Naive thymus-derived CD4-positive, alpha-beta T cell (primary cell): ENCODE measurements at regions not wholly inside any gene's neighbourhood (a gene's known extent, or its start where the extent isn't known, plus 50 kb on each side); places are given as distances from the start of the nearest gene placed in this dataset.

Experiments used
- ATAC-seq: fragments of 150-1000 bp; cut with Tn5 transposase; 2 replicates; pipeline ENCODE4 v1.10.0; 2021; ENCODE audit warnings: mild to moderate bottlenecking, moderate library complexity
- CTCF ChIA-PET: fragments of 350-600 bp; sonication (Branson Sonifier 250); formaldehyde crosslinking; loops from one replicate; lab custom pipeline; 2021; ENCODE audit warnings: antibody characterized with exemption; lab: Charles Lee
- POLR2A ChIA-PET: fragments of 350-600 bp; sonication (Branson Sonifier 250); formaldehyde crosslinking; loops from one replicate; lab custom pipeline; 2021; ENCODE audit warnings: antibody characterized with exemption, inconsistent platforms; lab: Charles Lee
- DNase-seq, 9 donors: peaks; one replicate each; pipeline versions ENCODE4 v3.0.0 to v3.0.0-alpha.2; 2020 to 2022; ENCODE audit warnings: mixed read lengths in 1 of 9
- H3K27ac ChIP-seq: one replicate; pipeline ENCODE4 v1.7.0; 2013; ENCODE audit warnings: mild to moderate bottlenecking, low read depth, low read length, moderate library complexity
- H3K27me3 ChIP-seq, 2 donors: one replicate each; pipeline ENCODE4 v1.7.0; 2013; ENCODE audit warnings: low read length in 2 of 2, mild to moderate bottlenecking in 2 of 2, moderate library complexity in 2 of 2; ENCODE audit not compliant: control insufficient read depth in 2 of 2, insufficient read depth in 2 of 2
- H3K36me3 ChIP-seq, 3 experiments: 1 replicate in 2 of 3; 2 replicates in 1 of 3; pipeline ENCODE4 v1.7.0; 2013; ENCODE audit warnings: low read length in 3 of 3, mild to moderate bottlenecking in 3 of 3, moderate library complexity in 1 of 3; ENCODE audit not compliant: insufficient read depth in 3 of 3, control insufficient read depth in 2 of 3
- H3K4me1 ChIP-seq, 2 donors: one replicate each; pipeline ENCODE4 v1.7.0; 2013; ENCODE audit warnings: low read length in 2 of 2, mild to moderate bottlenecking in 2 of 2, moderate library complexity in 1 of 2; ENCODE audit not compliant: control insufficient read depth in 2 of 2, insufficient read depth in 2 of 2
- H3K4me3 ChIP-seq: 2 replicates; pipeline ENCODE4 v1.7.0; 2013; ENCODE audit warnings: mild to moderate bottlenecking, low read length
- H3K9me3 ChIP-seq, 3 experiments: 1 replicate in 2 of 3; 2 replicates in 1 of 3; pipeline ENCODE4 v1.7.0; 2013; ENCODE audit warnings: low read length in 3 of 3; ENCODE audit not compliant: control insufficient read depth in 2 of 3
- H3K27ac Mint-ChIP-seq, 9 donors: one replicate each; pipeline ENCODE4 v1.8.0; 2020 to 2022; ENCODE audit warnings: mixed read lengths in 9 of 9, mild to moderate bottlenecking in 8 of 9, moderate library complexity in 5 of 9, inconsistent platforms in 2 of 9
- H3K27me3 Mint-ChIP-seq, 5 donors: one replicate each; pipeline ENCODE4 v1.8.0; 2021 to 2022; ENCODE audit warnings: mixed read lengths in 5 of 5, mild to moderate bottlenecking in 1 of 5
- H3K36me3 Mint-ChIP-seq, 5 donors: one replicate each; pipeline ENCODE4 v1.8.0; 2020 to 2022; ENCODE audit warnings: mixed read lengths in 5 of 5, mild to moderate bottlenecking in 3 of 5, inconsistent platforms in 1 of 5
- H3K4me1 Mint-ChIP-seq, 7 donors: one replicate each; pipeline ENCODE4 v1.8.0; 2020 to 2022; ENCODE audit warnings: mixed read lengths in 7 of 7, mild to moderate bottlenecking in 3 of 7, inconsistent platforms in 1 of 7
- H3K4me3 Mint-ChIP-seq, 10 donors: one replicate each; pipeline ENCODE4 v1.8.0; 2020 to 2022; ENCODE audit warnings: mild to moderate bottlenecking in 10 of 10, mixed read lengths in 10 of 10, moderate library complexity in 6 of 10, inconsistent platforms in 2 of 10
- H3K9me3 Mint-ChIP-seq, 11 donors: one replicate each; pipeline ENCODE4 v1.8.0; 2020 to 2022; ENCODE audit warnings: mixed read lengths in 11 of 11, mild to moderate bottlenecking in 4 of 11, inconsistent platforms in 1 of 11, moderate library complexity in 1 of 11
- intact Hi-C, 2 donors: fragments of 100-400 bp; cut with micrococcal nuclease; formaldehyde crosslinking; loops; one replicate each; pipeline ENCODE4 v1.15.1; 2023

DNA sequence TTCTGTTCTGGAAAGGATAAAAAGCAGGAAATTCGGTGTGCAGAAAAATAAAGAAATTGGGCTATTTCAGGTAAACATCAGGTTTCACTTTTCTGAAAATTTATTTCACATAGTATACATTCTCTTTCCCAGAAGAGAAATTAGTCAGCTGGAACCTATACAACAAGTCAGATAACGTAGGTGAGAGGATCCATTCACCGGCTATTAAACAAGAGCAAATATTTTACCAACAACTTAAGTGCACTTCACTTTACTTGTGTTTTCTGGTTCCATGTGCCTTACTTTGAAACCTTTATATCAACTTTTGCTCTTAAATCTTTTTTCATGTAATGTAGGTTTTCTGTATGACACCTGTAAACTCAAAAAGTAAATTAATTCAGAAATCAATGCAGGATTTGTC is 839.7 kb downstream of the CDH11 start:
- H3K36me3 ChIP-seq = no peaks in the 10 kb centered on the region
- peaks cover 2 to 26% (median 10%) of the 10 kb centered on the region in 11 donors for H3K9me3 Mint-ChIP-seq
- H3K4me3 ChIP-seq = no peak overlapping the region
- no peak overlapping the region for H3K27ac ChIP-seq
- H3K4me1 Mint-ChIP-seq = no peaks in the 10 kb centered on the region
- H3K4me1 ChIP-seq = no peaks in the 10 kb centered on the region
- POLR2A ChIA-PET = no interaction called here
- intact Hi-C loops = no loop called here
- H3K36me3 Mint-ChIP-seq = no peaks in the 10 kb centered on the region
- H3K9me3 ChIP-seq = no peaks in the 10 kb centered on the region
- H3K4me3 Mint-ChIP-seq = no peak overlapping the region
- H3K27ac Mint-ChIP-seq = no peak overlapping the region
- DNase-seq = no peak
- ATAC-seq = no peak
- no peaks in the 10 kb centered on the region for H3K27me3 Mint-ChIP-seq
- CTCF ChIA-PET = no interaction called here
- no peaks in the 10 kb centered on the region for H3K27me3 ChIP-seq

DNA sequence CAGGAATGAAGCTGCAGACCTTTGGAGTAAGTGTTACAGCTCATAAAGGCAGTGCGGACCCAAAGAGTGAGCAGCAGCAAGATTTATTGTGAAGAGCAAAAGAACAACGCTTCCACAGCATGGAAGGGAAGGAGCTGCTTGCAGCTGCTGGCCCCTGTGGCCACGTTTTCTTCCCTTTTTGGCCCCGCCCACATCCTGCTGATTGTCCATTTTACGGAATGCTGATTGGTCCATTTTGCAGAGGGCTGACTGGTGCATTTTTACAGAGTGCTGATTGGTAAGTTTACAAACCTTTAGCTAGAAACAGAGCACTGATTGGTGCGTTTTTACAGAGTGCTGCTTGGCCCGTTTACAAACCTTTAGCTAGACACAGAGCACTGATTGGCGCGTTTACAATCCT is 841.5 kb downstream of the CDH11 start:
- no peak for ATAC-seq
- DNase-seq = no peak
- Histone ChIP-seq H3K36me3 (no peaks in the 10 kb centered on the region), H3K27ac (no peak overlapping the region), H3K9me3 (no peaks in the 10 kb centered on the region), H3K27me3 (no peaks in the 10 kb centered on the region), H3K4me3 (no peak overlapping the region), H3K4me1 (no peaks in the 10 kb centered on the region)
- peaks cover 2 to 26% (median 14%) of the 10 kb centered on the region in 11 donors for H3K9me3 Mint-ChIP-seq
- ChIA-PET CTCF (no interaction called here), POLR2A (no interaction called here)
- no peaks in the 10 kb centered on the region for H3K36me3 Mint-ChIP-seq
- H3K4me3 Mint-ChIP-seq = no peak overlapping the region
- H3K27ac Mint-ChIP-seq = no peak overlapping the region
- no peaks in the 10 kb centered on the region for H3K4me1 Mint-ChIP-seq
- H3K27me3 Mint-ChIP-seq = no peaks in the 10 kb centered on the region
- intact Hi-C loops = no loop called here

DNA sequence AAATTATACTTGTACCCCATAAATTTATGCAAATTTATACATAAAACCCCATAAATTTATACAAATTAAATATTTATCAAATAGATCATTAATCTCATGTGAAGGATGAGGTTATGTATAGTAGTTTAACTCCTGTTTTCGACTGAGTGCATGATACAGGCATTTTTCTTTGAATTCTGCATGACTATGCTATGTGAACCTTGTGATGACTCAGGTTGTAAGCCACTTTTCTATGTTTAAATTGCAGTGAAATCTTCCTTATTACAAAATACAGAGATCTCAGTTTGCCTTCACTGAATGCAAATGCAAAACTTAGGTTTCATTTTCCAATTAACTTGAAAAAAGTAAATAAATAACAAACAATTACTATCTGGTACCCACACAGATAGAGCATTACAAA is 843.7 kb downstream of the CDH11 start:
- Mint-ChIP-seq H3K4me1 (no peaks in the 10 kb centered on the region), H3K4me3 (no peak overlapping the region), H3K9me3 (peaks cover 0 to 21% (median 14%) of the 10 kb centered on the region in 11 donors), H3K27me3 (no peaks in the 10 kb centered on the region), H3K27ac (no peak overlapping the region), H3K36me3 (no peaks in the 10 kb centered on the region)
- no peak overlapping the region for H3K27ac ChIP-seq
- no peak for DNase-seq
- no peak overlapping the region for H3K4me3 ChIP-seq
- POLR2A ChIA-PET = no interaction called here
- H3K36me3 ChIP-seq = no peaks in the 10 kb centered on the region
- no peaks in the 10 kb centered on the region for H3K9me3 ChIP-seq
- no peaks in the 10 kb centered on the region for H3K4me1 ChIP-seq
- H3K27me3 ChIP-seq = no peaks in the 10 kb centered on the region
- intact Hi-C loops = no loop called here
- ATAC-seq = no peak
- CTCF ChIA-PET = no interaction called here

DNA sequence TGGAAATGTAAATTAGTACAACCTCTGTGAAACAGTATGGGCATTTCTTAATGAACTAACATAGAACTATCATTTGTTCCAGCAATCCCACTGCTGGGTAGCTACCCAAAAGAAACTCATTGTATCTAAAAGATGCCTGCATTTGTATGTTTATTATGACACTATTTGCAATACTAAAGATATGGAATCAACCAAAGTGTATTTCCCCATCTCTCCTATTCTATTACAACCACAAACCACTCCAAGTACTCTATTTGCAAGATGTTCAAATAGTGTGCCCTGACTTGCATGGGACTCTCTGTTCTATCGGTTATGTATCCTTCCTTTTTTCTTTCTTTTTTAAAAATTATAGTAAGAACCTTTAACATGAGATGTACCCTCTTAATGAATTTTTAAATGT is 845.2 kb downstream of the CDH11 start:
- no peak for DNase-seq
- H3K4me1 Mint-ChIP-seq = no peaks in the 10 kb centered on the region
- no peaks in the 10 kb centered on the region for H3K27me3 Mint-ChIP-seq
- POLR2A ChIA-PET = no interaction called here
- peaks cover 0 to 27% (median 16%) of the 10 kb centered on the region in 11 donors for H3K9me3 Mint-ChIP-seq
- no peaks in the 10 kb centered on the region for H3K27me3 ChIP-seq
- ATAC-seq = no peak
- H3K27ac ChIP-seq = no peak overlapping the region
- H3K4me3 ChIP-seq = no peak overlapping the region
- no peak overlapping the region for H3K27ac Mint-ChIP-seq
- CTCF ChIA-PET = no interaction called here
- H3K4me1 ChIP-seq = no peaks in the 10 kb centered on the region
- H3K9me3 ChIP-seq = no peaks in the 10 kb centered on the region
- no peak overlapping the region for H3K4me3 Mint-ChIP-seq
- H3K36me3 ChIP-seq = no peaks in the 10 kb centered on the region
- peaks cover 0 to 6% (median 0%) of the 10 kb centered on the region in 5 donors for H3K36me3 Mint-ChIP-seq
- intact Hi-C loops = no loop called here

DNA sequence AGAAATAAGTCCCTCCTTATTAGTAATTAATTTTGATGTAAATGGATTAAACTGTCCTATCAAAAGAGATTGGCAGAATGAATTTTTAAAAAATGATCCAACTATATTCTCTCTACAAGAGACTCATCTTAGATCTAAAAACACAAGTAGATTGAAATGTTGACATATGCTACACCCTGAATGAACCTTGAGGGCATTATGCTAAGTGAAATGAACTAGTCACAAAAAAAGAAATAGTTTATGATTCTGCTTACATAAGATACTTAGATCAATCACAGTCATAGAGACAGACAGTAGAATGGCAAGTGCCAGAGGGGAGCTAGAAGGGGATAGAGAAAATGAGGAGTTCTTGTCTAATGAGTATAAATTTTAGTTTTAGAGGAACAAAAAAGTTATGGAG is 849.8 kb downstream of the CDH11 start:
- ChIA-PET POLR2A (no interaction called here), CTCF (no interaction called here)
- H3K4me3 ChIP-seq = no peak overlapping the region
- no peak overlapping the region for H3K4me3 Mint-ChIP-seq
- H3K27me3 ChIP-seq = no peaks in the 10 kb centered on the region
- H3K36me3 Mint-ChIP-seq = peaks cover 0 to 10% (median 0%) of the 10 kb centered on the region in 5 donors
- no peak overlapping the region for H3K27ac ChIP-seq
- H3K27me3 Mint-ChIP-seq = no peaks in the 10 kb centered on the region
- H3K4me1 ChIP-seq = no peaks in the 10 kb centered on the region
- ATAC-seq = no peak
- H3K36me3 ChIP-seq = no peaks in the 10 kb centered on the region
- no peak for DNase-seq
- no peaks in the 10 kb centered on the region for H3K9me3 ChIP-seq
- intact Hi-C loops = no loop called here
- H3K9me3 Mint-ChIP-seq = peaks cover 1 to 30% (median 16%) of the 10 kb centered on the region in 11 donors
- no peak overlapping the region for H3K27ac Mint-ChIP-seq
- no peaks in the 10 kb centered on the region for H3K4me1 Mint-ChIP-seq

DNA sequence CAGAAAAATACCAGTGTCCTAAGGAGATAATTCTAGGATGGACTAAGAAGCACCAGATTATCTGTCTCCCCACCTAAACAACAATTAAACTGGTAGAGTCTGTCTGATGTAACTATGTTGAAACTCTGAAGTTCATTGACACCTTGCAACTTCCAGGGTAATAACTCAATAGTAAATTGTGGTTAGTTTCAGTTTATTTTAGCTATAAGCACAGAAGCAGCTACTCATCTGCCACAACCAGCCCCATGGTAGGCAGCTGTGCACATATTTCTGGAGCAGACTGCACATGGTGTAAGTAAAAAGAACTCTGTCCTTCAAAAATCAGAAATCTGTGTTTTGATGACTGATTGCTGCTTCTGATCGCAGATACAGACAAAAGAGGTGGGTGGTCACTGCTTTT is 852.1 kb downstream of the CDH11 start:
- H3K36me3 ChIP-seq = no peaks in the 10 kb centered on the region
- ChIA-PET CTCF (no interaction called here), POLR2A (no interaction called here)
- H3K9me3 ChIP-seq = no peaks in the 10 kb centered on the region
- Mint-ChIP-seq H3K4me1 (no peaks in the 10 kb centered on the region), H3K4me3 (no peak overlapping the region), H3K9me3 (peaks cover 2 to 30% (median 14%) of the 10 kb centered on the region in 11 donors), H3K27me3 (no peaks in the 10 kb centered on the region), H3K36me3 (peaks cover 0 to 10% (median 0%) of the 10 kb centered on the region in 5 donors), H3K27ac (no peak overlapping the region)
- H3K27ac ChIP-seq = no peak overlapping the region
- H3K4me3 ChIP-seq = no peak overlapping the region
- no peaks in the 10 kb centered on the region for H3K4me1 ChIP-seq
- ATAC-seq (no peak), DNase-seq (no peak)
- H3K27me3 ChIP-seq = no peaks in the 10 kb centered on the region
- intact Hi-C loops = no loop called here

DNA sequence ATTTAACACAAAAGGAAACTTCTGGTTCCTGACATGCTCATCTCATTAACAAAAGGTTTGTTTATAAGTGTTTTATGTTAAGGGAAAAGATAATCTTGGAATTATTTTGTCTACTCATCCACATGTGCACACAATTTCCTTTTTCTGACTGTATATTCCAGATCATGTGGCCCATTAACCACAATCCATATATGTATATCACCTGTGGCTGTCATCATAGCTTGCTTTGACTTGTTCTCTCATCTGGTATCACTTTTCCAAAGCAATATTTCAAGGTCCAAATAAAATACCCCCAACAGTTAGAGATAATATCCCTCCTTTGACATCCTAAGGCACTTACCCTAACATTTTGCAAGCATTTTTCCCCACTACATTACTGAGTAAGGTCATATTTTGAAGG is 856.1 kb downstream of the CDH11 start:
- CTCF ChIA-PET = no interaction called here
- no peak overlapping the region for H3K27ac Mint-ChIP-seq
- POLR2A ChIA-PET = no interaction called here
- H3K4me1 Mint-ChIP-seq = no peaks in the 10 kb centered on the region
- intact Hi-C loops = no loop called here
- H3K27me3 ChIP-seq = no peaks in the 10 kb centered on the region
- DNase-seq (no peak), ATAC-seq (no peak)
- H3K4me1 ChIP-seq = no peaks in the 10 kb centered on the region
- no peaks in the 10 kb centered on the region for H3K9me3 ChIP-seq
- H3K9me3 Mint-ChIP-seq = peaks cover 6 to 42% (median 15%) of the 10 kb centered on the region in 11 donors
- no peak overlapping the region for H3K4me3 Mint-ChIP-seq
- H3K27me3 Mint-ChIP-seq = no peaks in the 10 kb centered on the region
- H3K4me3 ChIP-seq = no peak overlapping the region
- H3K36me3 Mint-ChIP-seq = peaks cover 0 to 4% (median 0%) of the 10 kb centered on the region in 5 donors
- H3K27ac ChIP-seq = no peak overlapping the region
- no peaks in the 10 kb centered on the region for H3K36me3 ChIP-seq
